Thoracic aorta (tissue), 2 donors: ENCODE measurements at regions not wholly inside any gene's neighbourhood (a gene's known extent, or its start where the extent isn't known, plus 50 kb on each side); places are given as distances from the start of the nearest gene placed in this dataset.
A peak's percentile ranks its signal among the peaks of the same experiment; 100 is the strongest.
"Not testable (repeated sequence)": the region's sequence is repeated elsewhere in the genome, so short reads cannot be mapped to it uniquely, and the experiment has no call there.

ENCODE experiments used
- ATAC-seq: fragments of 150-250 bp; one replicate; pipeline ENCODE4 v1.8.0; 2017; ENCODE audit warnings: low read depth; ENCODE audit not compliant: insufficient number of reproducible peaks, low FRiP score
- DNase-seq: peaks from one replicate; pipeline ENCODE4 v3.0.0-alpha.2; 2020; ENCODE audit warnings: low spot score
- H3K27ac ChIP-seq, 2 donors: fragments of 200-600 bp; sonication (generic); 1 replicate in 1 of 2; 2 replicates in 1 of 2; pipeline ENCODE4 v1.5.1; 2016; ENCODE audit warnings: mild to moderate bottlenecking in 2 of 2, moderate library complexity in 2 of 2
- H3K27me3 ChIP-seq: fragments of 200-600 bp; sonication (generic); replicated peaks from 2 replicates; pipeline ENCODE4 v1.6.0; 2016; ENCODE audit warnings: mild to moderate bottlenecking; ENCODE audit not compliant: insufficient read depth
- H3K36me3 ChIP-seq: fragments of 200-600 bp; sonication (generic); one replicate; pipeline ENCODE4 v1.5.1; 2016
- H3K4me1 ChIP-seq, 2 donors: fragments of 200-600 bp; sonication (generic); 1 replicate in 1 of 2; 2 replicates in 1 of 2; pipeline versions ENCODE4 v1.5.1 to v1.6.0; 2016; ENCODE audit warnings: low read depth in 2 of 2, mild to moderate bottlenecking in 1 of 2; ENCODE audit not compliant: control insufficient read depth in 1 of 2
- H3K4me3 ChIP-seq: fragments of 200-600 bp; sonication (generic); 2 replicates; pipeline ENCODE4 v1.5.1; 2016; ENCODE audit warnings: mild to moderate bottlenecking
- H3K9me3 ChIP-seq: fragments of 200-600 bp; sonication (generic); 2 replicates; pipeline ENCODE4 v1.5.1; 2016
- TF ChIP-seq, protein P1 (sequence below): fragments of 200-600 bp; sonication (generic); IDR thresholded peaks from one replicate; pipeline ENCODE4 v1.5.1; 2019; ENCODE audit warnings: antibody characterized with exemption

DNA sequence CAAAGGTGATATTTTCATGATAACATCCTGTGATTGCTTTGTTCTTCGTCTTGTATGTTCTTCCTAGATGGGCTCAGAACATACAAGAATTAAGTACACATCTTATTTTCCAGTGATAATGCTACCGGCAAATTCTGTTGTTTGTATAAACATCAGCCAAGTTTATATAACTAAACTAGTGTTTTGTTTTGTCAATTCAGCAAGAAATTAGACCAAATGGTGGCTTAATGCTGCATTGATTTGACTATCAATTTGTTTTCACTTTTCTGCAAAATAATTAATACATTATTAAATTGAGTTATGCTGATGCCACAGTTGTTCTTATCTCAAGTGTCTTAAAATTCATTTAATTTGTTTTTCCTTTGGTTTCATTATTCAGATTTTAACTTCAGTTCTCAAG lies 177.7 kb downstream of the OR4F29 start:
- not testable (repeated sequence) for H3K4me3 ChIP-seq, ATAC-seq, H3K36me3 ChIP-seq, H3K27me3 ChIP-seq, H3K4me1 ChIP-seq, H3K27ac ChIP-seq, H3K9me3 ChIP-seq, DNase-seq

GRCh38 chr1:267815-268214 lies 183.7 kb downstream of the OR4F29 start:
- not testable (repeated sequence) for H3K27me3 ChIP-seq, H3K4me1 ChIP-seq, H3K27ac ChIP-seq, H3K9me3 ChIP-seq, H3K36me3 ChIP-seq, H3K4me3 ChIP-seq, ATAC-seq
- peak; percentile 22 for DNase-seq
- TF ChIP-seq, protein P1, sequence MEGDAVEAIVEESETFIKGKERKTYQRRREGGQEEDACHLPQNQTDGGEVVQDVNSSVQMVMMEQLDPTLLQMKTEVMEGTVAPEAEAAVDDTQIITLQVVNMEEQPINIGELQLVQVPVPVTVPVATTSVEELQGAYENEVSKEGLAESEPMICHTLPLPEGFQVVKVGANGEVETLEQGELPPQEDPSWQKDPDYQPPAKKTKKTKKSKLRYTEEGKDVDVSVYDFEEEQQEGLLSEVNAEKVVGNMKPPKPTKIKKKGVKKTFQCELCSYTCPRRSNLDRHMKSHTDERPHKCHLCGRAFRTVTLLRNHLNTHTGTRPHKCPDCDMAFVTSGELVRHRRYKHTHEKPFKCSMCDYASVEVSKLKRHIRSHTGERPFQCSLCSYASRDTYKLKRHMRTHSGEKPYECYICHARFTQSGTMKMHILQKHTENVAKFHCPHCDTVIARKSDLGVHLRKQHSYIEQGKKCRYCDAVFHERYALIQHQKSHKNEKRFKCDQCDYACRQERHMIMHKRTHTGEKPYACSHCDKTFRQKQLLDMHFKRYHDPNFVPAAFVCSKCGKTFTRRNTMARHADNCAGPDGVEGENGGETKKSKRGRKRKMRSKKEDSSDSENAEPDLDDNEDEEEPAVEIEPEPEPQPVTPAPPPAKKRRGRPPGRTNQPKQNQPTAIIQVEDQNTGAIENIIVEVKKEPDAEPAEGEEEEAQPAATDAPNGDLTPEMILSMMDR: peak; percentile 35
